ENCODE measurements at regions not wholly inside any gene's neighbourhood (a gene's known extent, or its start where the extent isn't known, plus 50 kb on each side); places are given as distances from the start of the nearest gene placed in this dataset.

GRCh38 chr4:22941688-22942375 lies 249.1 kb downstream of the GBA3 start:
- Histone ChIP-seq H3K4me1 (ENCODE audit: insufficient read depth, low read length) (no peaks in the 10 kb centered on the region), H3K4me3 (ENCODE audit: low read depth in 1 of 2, low read length in 2 of 2) (no peak overlapping the region), H3K79me2 (ENCODE audit: insufficient read depth, low read length) (no peaks in the 10 kb centered on the region), H3K4me2 (ENCODE audit: insufficient read depth, low read length) (no peak overlapping the region), H3K9ac (ENCODE audit: low read depth, low read length) (no peak overlapping the region), H3K9me3 (ENCODE audit: insufficient read depth, low read length, severe bottlenecking) (no peaks in the 10 kb centered on the region), H2AFZ (ENCODE audit: low read depth, low read length) (no peak overlapping the region), H4K20me1 (ENCODE audit: insufficient read depth, low read length) (no peaks in the 10 kb centered on the region), H3K36me3 (ENCODE audit: insufficient read depth, low read length) (no peaks in the 10 kb centered on the region), H3K27me3 (ENCODE audit: insufficient read depth, low read length, poor library complexity) (no peaks in the 10 kb centered on the region), H3K27ac (ENCODE audit: low read length) (no peak overlapping the region)
- DNase-seq (no peak), ATAC-seq (ENCODE audit: insufficient read depth, low read depth) (no peak)
- TF ChIP-seq, protein P1, sequence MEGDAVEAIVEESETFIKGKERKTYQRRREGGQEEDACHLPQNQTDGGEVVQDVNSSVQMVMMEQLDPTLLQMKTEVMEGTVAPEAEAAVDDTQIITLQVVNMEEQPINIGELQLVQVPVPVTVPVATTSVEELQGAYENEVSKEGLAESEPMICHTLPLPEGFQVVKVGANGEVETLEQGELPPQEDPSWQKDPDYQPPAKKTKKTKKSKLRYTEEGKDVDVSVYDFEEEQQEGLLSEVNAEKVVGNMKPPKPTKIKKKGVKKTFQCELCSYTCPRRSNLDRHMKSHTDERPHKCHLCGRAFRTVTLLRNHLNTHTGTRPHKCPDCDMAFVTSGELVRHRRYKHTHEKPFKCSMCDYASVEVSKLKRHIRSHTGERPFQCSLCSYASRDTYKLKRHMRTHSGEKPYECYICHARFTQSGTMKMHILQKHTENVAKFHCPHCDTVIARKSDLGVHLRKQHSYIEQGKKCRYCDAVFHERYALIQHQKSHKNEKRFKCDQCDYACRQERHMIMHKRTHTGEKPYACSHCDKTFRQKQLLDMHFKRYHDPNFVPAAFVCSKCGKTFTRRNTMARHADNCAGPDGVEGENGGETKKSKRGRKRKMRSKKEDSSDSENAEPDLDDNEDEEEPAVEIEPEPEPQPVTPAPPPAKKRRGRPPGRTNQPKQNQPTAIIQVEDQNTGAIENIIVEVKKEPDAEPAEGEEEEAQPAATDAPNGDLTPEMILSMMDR (IDR thresholded peaks at IDR 0.05; ENCODE audit: borderline replicate concordance, extremely low read depth, low read length, poor library complexity, severe bottlenecking), result no peak

- H3K4me1 ChIP-seq (ENCODE audit: insufficient read depth, low read length), result no peaks in the 10 kb centered on the region
- no peak for DNase-seq
- no peaks in the 10 kb centered on the region for H4K20me1 ChIP-seq (ENCODE audit: insufficient read depth, low read length)
- H3K27ac ChIP-seq (ENCODE audit: low read length), result no peak overlapping the region
- ATAC-seq (ENCODE audit: insufficient read depth, low read depth), result no peak
- H3K9ac ChIP-seq (ENCODE audit: low read depth, low read length), result no peak overlapping the region
- H2AFZ ChIP-seq (ENCODE audit: low read depth, low read length), result no peak overlapping the region
- H3K36me3 ChIP-seq (ENCODE audit: insufficient read depth, low read length), result no peaks in the 10 kb centered on the region
- no peak overlapping the region for H3K4me3 ChIP-seq (ENCODE audit: low read depth in 1 of 2, low read length in 2 of 2)
- H3K79me2 ChIP-seq (ENCODE audit: insufficient read depth, low read length), result no peaks in the 10 kb centered on the region
- no peak for TF ChIP-seq EZH2 (IDR thresholded peaks at IDR 0.05; ENCODE audit: borderline replicate concordance, low read depth, low read length, severe bottlenecking)
- TF ChIP-seq, protein P1 (IDR thresholded peaks at IDR 0.05; ENCODE audit: borderline replicate concordance, extremely low read depth, low read length, poor library complexity, severe bottlenecking), result no peak
- no peak overlapping the region for H3K4me2 ChIP-seq (ENCODE audit: insufficient read depth, low read length)
- H3K9me3 ChIP-seq (ENCODE audit: insufficient read depth, low read length, severe bottlenecking), result no peaks in the 10 kb centered on the region
- no peaks in the 10 kb centered on the region for H3K27me3 ChIP-seq (ENCODE audit: insufficient read depth, low read length, poor library complexity)
Measured at GRCh38 chr4:22932326-22932725, 239.6 kb downstream of the GBA3 start.

GRCh38 chr4:22922426-22922825 lies 229.7 kb downstream of the GBA3 start:
- H3K9ac ChIP-seq (ENCODE audit: low read depth, low read length), result no peak overlapping the region
- no peaks in the 10 kb centered on the region for H3K36me3 ChIP-seq (ENCODE audit: insufficient read depth, low read length)
- H3K79me2 ChIP-seq (ENCODE audit: insufficient read depth, low read length), result no peaks in the 10 kb centered on the region
- no peak overlapping the region for H3K27ac ChIP-seq (ENCODE audit: low read length)
- ATAC-seq (ENCODE audit: insufficient read depth, low read depth) (no peak), DNase-seq (no peak)
- TF ChIP-seq, protein P1 (IDR thresholded peaks at IDR 0.05; ENCODE audit: borderline replicate concordance, extremely low read depth, low read length, poor library complexity, severe bottlenecking), result no peak
- TF ChIP-seq EZH2 (IDR thresholded peaks at IDR 0.05; ENCODE audit: borderline replicate concordance, low read depth, low read length, severe bottlenecking), result no peak
- H3K9me3 ChIP-seq (ENCODE audit: insufficient read depth, low read length, severe bottlenecking), result no peaks in the 10 kb centered on the region
- no peak overlapping the region for H3K4me3 ChIP-seq (ENCODE audit: low read depth in 1 of 2, low read length in 2 of 2)
- H3K27me3 ChIP-seq (ENCODE audit: insufficient read depth, low read length, poor library complexity), result no peaks in the 10 kb centered on the region
- H3K4me1 ChIP-seq (ENCODE audit: insufficient read depth, low read length), result no peaks in the 10 kb centered on the region
- no peak overlapping the region for H2AFZ ChIP-seq (ENCODE audit: low read depth, low read length)
- no peak overlapping the region for H3K4me2 ChIP-seq (ENCODE audit: insufficient read depth, low read length)
- no peaks in the 10 kb centered on the region for H4K20me1 ChIP-seq (ENCODE audit: insufficient read depth, low read length)

Measured in DND-41 (cell line).